ENCODE measurements at regions not wholly inside any gene's neighbourhood (a gene's known extent, or its start where the extent isn't known, plus 50 kb on each side); places are given as distances from the start of the nearest gene placed in this dataset.

DNA sequence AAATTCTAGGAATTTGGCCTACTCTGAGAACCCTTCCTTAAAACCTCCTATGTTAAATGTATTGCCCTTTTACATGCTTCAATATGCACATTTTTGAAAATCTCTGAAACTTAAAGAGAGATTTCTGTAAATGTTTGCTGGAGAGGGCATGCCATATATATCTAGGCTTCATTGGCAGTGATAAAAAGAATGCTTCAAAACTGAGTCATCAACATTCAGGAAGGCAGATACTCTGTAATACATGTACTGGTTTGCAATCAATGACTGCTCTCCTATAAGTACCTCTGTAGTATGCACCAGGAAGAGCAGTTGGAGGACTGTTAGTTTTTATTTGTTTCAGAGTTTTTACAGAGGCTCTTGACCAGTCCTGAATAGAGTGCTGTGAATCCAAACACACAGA, 739.9 kb downstream of the SLC16A7 start:
- CTCF ChIA-PET = no interaction called here
- no peaks in the 10 kb centered on the region for H3K36me3 ChIP-seq (ENCODE audit: control insufficient read depth, insufficient read depth, low read length)
- DNase-seq (ENCODE audit: low read depth) = no peak
- H3K27me3 ChIP-seq (ENCODE audit: control insufficient read depth, insufficient read depth, low read length) = no peaks in the 10 kb centered on the region
- TF ChIP-seq, protein P1, sequence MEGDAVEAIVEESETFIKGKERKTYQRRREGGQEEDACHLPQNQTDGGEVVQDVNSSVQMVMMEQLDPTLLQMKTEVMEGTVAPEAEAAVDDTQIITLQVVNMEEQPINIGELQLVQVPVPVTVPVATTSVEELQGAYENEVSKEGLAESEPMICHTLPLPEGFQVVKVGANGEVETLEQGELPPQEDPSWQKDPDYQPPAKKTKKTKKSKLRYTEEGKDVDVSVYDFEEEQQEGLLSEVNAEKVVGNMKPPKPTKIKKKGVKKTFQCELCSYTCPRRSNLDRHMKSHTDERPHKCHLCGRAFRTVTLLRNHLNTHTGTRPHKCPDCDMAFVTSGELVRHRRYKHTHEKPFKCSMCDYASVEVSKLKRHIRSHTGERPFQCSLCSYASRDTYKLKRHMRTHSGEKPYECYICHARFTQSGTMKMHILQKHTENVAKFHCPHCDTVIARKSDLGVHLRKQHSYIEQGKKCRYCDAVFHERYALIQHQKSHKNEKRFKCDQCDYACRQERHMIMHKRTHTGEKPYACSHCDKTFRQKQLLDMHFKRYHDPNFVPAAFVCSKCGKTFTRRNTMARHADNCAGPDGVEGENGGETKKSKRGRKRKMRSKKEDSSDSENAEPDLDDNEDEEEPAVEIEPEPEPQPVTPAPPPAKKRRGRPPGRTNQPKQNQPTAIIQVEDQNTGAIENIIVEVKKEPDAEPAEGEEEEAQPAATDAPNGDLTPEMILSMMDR (IDR thresholded peaks at IDR 0.05; ENCODE audit: insufficient read depth, low read depth, low read length) = no peak
- POLR2A ChIA-PET = no interaction called here
- H3K4me3 ChIP-seq (ENCODE audit: low read depth, low read length) = no peak overlapping the region

DNA sequence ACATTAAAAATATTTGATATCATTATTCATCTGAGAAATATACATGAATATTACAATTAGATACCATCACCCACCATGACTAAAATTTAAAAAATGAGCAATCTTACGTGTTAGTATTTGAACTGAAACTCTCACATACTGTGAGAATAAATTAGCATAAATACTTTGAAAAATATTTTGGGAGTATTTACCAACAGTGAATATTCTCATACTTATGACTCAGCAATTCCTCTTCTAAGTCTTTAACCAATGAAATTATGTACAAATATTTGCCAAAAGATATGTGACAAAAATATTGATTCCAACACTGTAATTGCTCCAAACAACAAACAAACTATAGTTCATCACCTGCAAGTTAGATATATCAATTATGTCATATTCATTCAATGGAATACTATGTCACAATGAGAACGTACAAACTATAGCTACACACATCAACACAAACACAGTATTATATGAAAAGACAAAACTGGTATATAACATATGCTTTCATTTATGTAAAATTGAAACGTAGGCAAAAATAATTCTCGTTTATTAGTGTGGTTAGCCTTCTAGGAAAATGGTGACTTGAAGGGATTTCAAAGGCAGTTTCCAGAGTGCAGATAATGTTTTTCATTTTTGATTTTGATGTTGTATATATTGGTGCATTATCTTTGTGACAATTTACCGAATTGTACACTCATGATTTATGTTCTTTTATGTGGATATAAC, 742.2 kb downstream of the SLC16A7 start:
- TF ChIP-seq, protein P1 (IDR thresholded peaks at IDR 0.05; ENCODE audit: insufficient read depth, low read depth, low read length) = no peak
- CTCF ChIA-PET = no interaction called here

DNA sequence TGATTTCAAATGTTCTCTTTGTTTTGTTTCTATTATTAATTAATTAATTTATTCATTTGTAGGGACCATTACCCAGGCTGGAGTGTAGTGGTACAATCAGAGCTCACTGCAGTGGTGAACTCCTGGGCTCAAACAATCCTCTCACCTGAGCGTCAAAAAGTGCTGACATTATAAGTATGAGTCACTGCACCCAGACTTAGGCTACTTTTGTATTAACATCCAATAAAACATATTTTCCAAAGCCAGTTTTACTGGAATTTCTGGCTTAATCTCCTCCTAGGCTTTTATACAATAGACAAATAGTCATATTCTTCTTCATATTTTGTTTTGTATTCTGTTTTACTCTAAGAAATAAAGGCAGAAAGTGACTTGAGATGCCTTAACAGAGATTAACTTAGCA, 749.6 kb downstream of the SLC16A7 start:
- ChIA-PET POLR2A (no interaction called here), CTCF (no interaction called here)
- DNase-seq (ENCODE audit: low read depth) = no peak
- no peaks in the 10 kb centered on the region for H3K27me3 ChIP-seq (ENCODE audit: control insufficient read depth, insufficient read depth, low read length)
- no peak overlapping the region for H3K4me3 ChIP-seq (ENCODE audit: low read depth, low read length)
- TF ChIP-seq, protein P1 (IDR thresholded peaks at IDR 0.05; ENCODE audit: insufficient read depth, low read depth, low read length) = no peak
- no peaks in the 10 kb centered on the region for H3K36me3 ChIP-seq (ENCODE audit: control insufficient read depth, insufficient read depth, low read length)

More for the DNA sequence above, 742.2 kb downstream of the SLC16A7 start:
- Histone ChIP-seq H3K36me3 (ENCODE audit: control insufficient read depth, insufficient read depth, low read length) (no peaks in the 10 kb centered on the region), H3K27me3 (ENCODE audit: control insufficient read depth, insufficient read depth, low read length) (no peaks in the 10 kb centered on the region), H3K4me3 (ENCODE audit: low read depth, low read length) (no peak overlapping the region)
- no peak for DNase-seq (ENCODE audit: low read depth)
- POLR2A ChIA-PET = no interaction called here

DNA sequence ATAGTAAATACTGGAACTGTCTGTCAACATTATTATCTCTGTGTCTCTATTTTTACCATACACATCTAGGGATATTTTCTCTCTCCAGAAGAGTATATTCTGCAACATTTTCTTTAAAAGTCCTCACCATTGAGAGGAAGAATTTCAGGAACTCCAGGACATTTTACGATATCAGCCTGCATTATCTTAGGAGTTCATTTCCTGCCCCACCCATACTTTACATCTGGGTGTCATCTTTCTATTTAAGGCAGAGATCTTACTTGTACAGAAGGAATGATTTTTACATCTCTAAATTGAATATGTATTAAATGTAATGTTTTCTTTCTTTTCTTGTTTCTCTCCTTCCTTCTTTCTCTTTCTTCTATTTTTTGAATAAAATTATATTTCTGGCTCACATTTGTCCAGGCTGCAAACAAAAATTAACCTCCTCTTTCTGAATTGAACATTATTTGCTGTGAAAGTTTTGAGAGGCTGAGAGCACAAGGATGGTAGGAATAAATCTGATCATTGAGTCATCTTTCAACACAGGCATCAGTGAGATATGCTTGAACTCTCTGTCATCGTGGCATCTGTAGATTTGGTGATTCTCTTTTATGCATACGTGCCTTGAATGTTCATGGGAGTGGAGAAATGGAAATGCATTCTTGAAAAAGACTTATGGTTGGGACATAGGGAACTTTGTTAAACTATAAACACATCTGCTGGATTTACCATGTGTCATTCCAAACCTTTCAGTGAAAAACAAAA, 753.6 kb downstream of the SLC16A7 start:
- CTCF ChIA-PET = no interaction called here
- Histone ChIP-seq H3K4me3 (ENCODE audit: low read depth, low read length) (no peak overlapping the region), H3K27me3 (ENCODE audit: control insufficient read depth, insufficient read depth, low read length) (no peaks in the 10 kb centered on the region), H3K36me3 (ENCODE audit: control insufficient read depth, insufficient read depth, low read length) (no peaks in the 10 kb centered on the region)
- POLR2A ChIA-PET = no interaction called here
- DNase-seq (ENCODE audit: low read depth) = no peak
- TF ChIP-seq, protein P1 (IDR thresholded peaks at IDR 0.05; ENCODE audit: insufficient read depth, low read depth, low read length) = no peak

DNA sequence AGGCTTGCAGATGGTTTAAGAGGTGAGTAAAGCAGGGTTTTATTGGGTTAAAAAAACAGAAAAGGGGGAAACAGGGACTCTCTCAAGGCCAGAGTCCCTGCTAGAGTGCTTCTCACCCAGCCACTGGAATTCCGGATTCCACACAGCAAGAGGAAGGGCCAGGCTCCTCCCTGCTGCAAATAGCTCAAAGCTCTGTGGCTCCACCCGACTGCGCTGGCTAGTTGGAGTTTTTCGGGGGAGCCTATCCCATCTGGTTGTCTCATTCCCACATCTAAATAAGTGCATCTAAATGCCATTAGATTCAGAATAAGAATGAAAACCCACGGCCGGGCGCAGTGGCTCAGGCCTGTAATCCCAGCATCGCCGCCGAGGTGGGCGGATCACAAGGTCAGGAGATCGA, 791.5 kb downstream of the SLC16A7 start:
- Histone ChIP-seq H3K4me3 (ENCODE audit: low read depth, low read length) (no peak overlapping the region), H3K36me3 (ENCODE audit: control insufficient read depth, insufficient read depth, low read length) (no peaks in the 10 kb centered on the region), H3K27me3 (ENCODE audit: control insufficient read depth, insufficient read depth, low read length) (no peaks in the 10 kb centered on the region)
- no peak for DNase-seq (ENCODE audit: low read depth)
- CTCF ChIA-PET = no interaction called here
- TF ChIP-seq, protein P1 (IDR thresholded peaks at IDR 0.05; ENCODE audit: insufficient read depth, low read depth, low read length) = no peak
- POLR2A ChIA-PET = no interaction called here

Data from BJ (cell line).